RWPE2 (cell line): ENCODE measurements at regions not wholly inside any gene's neighbourhood (a gene's known extent, or its start where the extent isn't known, plus 50 kb on each side); places are given as distances from the start of the nearest gene placed in this dataset.

Experiments used
- ATAC-seq: fragments of 200-7000 bp; cut with Tn5 transposase; 3 replicates; pipeline ENCODE4 v1.9.1; 2021; ENCODE audit warnings: low read depth
- DNase-seq: peaks from one replicate; pipeline ENCODE4 v3.0.0-alpha.2; 2020; ENCODE audit warnings: low spot score
- H3K27ac ChIP-seq: fragments of 450-650 bp; 2 replicates; pipeline ENCODE4 v1.5.1; 2017; ENCODE audit warnings: mild to moderate bottlenecking; ENCODE audit not compliant: poor library complexity, severe bottlenecking
- H3K27me3 ChIP-seq: fragments of 250-450 bp; sonication (Bioruptor Pico); 2 replicates; pipeline ENCODE4 v1.5.1; 2021; ENCODE audit warnings: mild to moderate bottlenecking, moderate library complexity; ENCODE audit not compliant: insufficient read depth, poor library complexity, severe bottlenecking
- H3K36me3 ChIP-seq: fragments of 250-450 bp; sonication (Bioruptor Pico); 2 replicates; pipeline ENCODE4 v1.5.1; 2020; ENCODE audit warnings: low read depth, mild to moderate bottlenecking, moderate library complexity
- H3K4me1 ChIP-seq: fragments of 250-450 bp; sonication (Bioruptor Pico); 2 replicates; pipeline ENCODE4 v1.5.1; 2021; ENCODE audit warnings: mild to moderate bottlenecking, moderate library complexity; ENCODE audit not compliant: insufficient read depth, poor library complexity, severe bottlenecking
- H3K4me3 ChIP-seq: fragments of 250-450 bp; sonication (Bioruptor Pico); 2 replicates; pipeline ENCODE4 v1.5.1; 2021; ENCODE audit warnings: mild to moderate bottlenecking, moderate library complexity; ENCODE audit not compliant: severe bottlenecking
- H3K9me3 ChIP-seq: fragments of 250-450 bp; sonication (Bioruptor Pico); 2 replicates; pipeline ENCODE4 v1.5.1; 2021; ENCODE audit warnings: mild to moderate bottlenecking, moderate library complexity; ENCODE audit not compliant: severe bottlenecking
- TF ChIP-seq, protein P1 (sequence below): fragments of 450-650 bp; IDR thresholded peaks from one replicate; pipeline ENCODE4 v1.5.1; 2017; ENCODE audit warnings: mild to moderate bottlenecking, moderate library complexity; ENCODE audit not compliant: poor library complexity, severe bottlenecking

DNA sequence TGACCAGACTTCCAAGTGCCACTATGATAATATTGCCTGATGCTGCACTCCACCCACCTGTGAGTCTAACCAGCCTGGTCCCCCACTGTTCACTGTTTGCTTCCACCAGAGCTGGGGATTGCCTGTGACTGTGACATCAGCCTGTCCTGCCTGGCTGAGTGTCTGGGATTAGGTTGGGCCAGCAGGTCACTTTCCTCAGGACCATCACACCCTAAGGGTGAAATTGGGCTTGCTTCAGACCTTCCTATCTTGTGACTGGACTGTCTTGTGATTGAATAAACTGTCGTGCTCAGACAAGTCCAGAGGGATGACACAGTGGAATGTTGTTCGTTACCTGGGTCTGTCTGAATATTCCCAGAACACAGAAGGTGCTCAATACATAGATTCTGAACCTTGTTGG, 87.4 kb upstream of the HK2 start:
- Histone ChIP-seq H3K4me1 (peaks cover 23% of the 10 kb centered on the region), H3K9me3 (no peaks in the 10 kb centered on the region), H3K4me3 (no peak overlapping the region), H3K27me3 (no peaks in the 10 kb centered on the region), H3K27ac (peak overlapping the region; percentile 73), H3K36me3 (no peaks in the 10 kb centered on the region)
- ATAC-seq (peak; percentile 91), DNase-seq (no peak)
- TF ChIP-seq, protein P1, sequence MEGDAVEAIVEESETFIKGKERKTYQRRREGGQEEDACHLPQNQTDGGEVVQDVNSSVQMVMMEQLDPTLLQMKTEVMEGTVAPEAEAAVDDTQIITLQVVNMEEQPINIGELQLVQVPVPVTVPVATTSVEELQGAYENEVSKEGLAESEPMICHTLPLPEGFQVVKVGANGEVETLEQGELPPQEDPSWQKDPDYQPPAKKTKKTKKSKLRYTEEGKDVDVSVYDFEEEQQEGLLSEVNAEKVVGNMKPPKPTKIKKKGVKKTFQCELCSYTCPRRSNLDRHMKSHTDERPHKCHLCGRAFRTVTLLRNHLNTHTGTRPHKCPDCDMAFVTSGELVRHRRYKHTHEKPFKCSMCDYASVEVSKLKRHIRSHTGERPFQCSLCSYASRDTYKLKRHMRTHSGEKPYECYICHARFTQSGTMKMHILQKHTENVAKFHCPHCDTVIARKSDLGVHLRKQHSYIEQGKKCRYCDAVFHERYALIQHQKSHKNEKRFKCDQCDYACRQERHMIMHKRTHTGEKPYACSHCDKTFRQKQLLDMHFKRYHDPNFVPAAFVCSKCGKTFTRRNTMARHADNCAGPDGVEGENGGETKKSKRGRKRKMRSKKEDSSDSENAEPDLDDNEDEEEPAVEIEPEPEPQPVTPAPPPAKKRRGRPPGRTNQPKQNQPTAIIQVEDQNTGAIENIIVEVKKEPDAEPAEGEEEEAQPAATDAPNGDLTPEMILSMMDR, result no peak

DNA sequence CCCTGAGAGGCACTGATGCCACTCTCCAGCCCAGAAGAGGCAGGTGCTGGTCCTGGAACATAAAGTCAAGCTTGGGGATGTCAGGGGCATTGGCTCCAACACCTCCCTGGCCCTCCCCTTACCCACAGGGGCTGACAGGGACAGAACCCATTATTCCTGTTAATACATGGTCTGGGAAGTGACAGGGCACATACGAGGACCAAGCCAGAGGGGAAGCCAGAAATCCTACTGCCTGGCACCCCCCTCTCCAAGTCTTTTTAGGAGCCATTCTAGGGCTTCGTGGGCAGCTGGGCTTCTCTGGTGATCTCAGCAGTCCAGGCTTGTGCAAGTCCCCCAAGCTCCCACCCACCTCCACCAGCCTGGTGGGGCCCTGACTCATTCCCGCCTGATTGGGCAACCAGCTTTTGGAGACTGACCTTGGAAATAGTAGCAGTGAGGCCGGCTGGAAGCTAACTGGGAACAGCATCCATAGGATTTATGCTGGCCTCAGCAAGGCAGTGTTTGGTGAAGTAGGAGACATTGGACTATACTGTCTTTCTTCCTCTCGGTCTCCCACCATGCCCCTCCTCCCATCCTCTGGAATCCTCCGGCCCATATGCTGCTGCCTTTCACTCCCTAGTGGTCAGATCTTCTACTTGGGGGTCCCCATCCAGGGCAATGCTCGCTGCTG, 86.4 kb upstream of the HK2 start:
- ATAC-seq (peak; percentile 78), DNase-seq (peak; percentile 82)
- H3K27me3 ChIP-seq, result no peaks in the 10 kb centered on the region
- peak overlapping the region; percentile 73 for H3K27ac ChIP-seq
- peaks cover 16% of the 10 kb centered on the region for H3K4me1 ChIP-seq
- TF ChIP-seq, protein P1, result no peak
- H3K36me3 ChIP-seq, result no peaks in the 10 kb centered on the region
- H3K9me3 ChIP-seq, result no peaks in the 10 kb centered on the region
- H3K4me3 ChIP-seq, result no peak overlapping the region

DNA sequence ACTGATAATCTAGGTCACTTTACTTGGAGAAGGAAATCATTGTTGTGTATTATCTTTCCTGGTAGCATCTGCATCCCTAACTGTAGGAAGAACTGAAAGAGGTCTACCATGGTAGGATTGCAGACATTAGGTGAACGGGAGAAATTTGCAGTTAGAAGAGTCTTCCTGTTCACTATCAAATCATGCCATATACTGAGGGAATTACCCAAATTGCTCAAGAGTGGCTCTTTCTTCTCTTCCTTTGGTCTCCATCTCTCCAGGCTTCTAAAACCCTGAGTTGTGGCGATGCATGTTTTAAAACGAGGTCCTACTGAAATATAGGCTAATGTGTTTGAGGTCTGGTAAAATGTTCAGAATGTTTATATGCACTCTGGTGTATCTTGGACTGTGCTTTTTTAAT, 85.3 kb upstream of the HK2 start:
- TF ChIP-seq, protein P1, result no peak
- H3K9me3 ChIP-seq, result no peaks in the 10 kb centered on the region
- H3K36me3 ChIP-seq, result no peaks in the 10 kb centered on the region
- H3K4me1 ChIP-seq, result peaks cover 16% of the 10 kb centered on the region
- no peak overlapping the region for H3K27ac ChIP-seq
- H3K4me3 ChIP-seq, result no peak overlapping the region
- no peaks in the 10 kb centered on the region for H3K27me3 ChIP-seq
- ATAC-seq, result no peak
- DNase-seq, result no peak

GRCh38 chr2:74749432-74749831, 84.5 kb upstream of the HK2 start:
- TF ChIP-seq, protein P1, result no peak
- no peak for DNase-seq
- ATAC-seq, result no peak
- no peaks in the 10 kb centered on the region for H3K36me3 ChIP-seq
- peaks cover 16% of the 10 kb centered on the region for H3K4me1 ChIP-seq
- H3K4me3 ChIP-seq, result no peak overlapping the region
- no peaks in the 10 kb centered on the region for H3K9me3 ChIP-seq
- H3K27me3 ChIP-seq, result no peaks in the 10 kb centered on the region
- no peak overlapping the region for H3K27ac ChIP-seq
